Effector CD4-positive, alpha-beta T cell (primary cell): ENCODE measurements at regions not wholly inside any gene's neighbourhood (a gene's known extent, or its start where the extent isn't known, plus 50 kb on each side); places are given as distances from the start of the nearest gene placed in this dataset.

ENCODE experiments used
- DNase-seq: peaks from one replicate; pipeline ENCODE4 v3.0.0-alpha.2; 2020

DNA sequence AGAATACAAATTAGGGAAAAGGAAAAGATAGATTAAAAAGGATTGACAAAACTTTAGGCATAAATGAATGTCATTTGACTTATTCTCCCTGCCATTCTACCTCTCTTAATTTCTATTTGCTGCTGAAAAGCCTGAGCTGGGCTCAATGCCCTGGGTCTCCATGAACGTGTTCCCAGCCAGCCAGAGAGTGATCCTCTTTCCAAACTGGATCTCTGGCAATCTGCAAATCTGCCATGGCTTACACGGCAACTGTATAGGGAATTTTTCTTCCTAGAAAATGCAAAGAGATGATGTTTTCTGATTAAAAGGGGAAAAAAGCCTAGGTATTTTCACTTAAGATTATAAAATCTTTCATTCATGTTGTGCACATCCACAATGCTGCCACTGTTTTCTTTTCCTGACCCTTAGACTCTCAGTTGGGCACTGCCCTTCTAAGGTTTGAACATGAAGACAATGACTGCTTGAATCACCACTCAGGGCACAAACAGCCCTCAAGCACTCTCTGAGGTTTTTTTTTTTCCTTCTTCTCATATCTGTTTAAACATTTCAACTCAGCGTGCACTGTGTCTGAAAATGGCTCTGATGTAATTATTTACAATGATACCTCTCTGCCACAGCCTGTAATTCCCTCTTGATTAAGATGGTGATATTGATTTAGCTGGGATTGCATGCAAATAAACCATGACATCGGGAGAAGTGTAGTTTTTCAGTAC is 60.3 kb downstream of the DACT1 start:
- no peak for DNase-seq

DNA sequence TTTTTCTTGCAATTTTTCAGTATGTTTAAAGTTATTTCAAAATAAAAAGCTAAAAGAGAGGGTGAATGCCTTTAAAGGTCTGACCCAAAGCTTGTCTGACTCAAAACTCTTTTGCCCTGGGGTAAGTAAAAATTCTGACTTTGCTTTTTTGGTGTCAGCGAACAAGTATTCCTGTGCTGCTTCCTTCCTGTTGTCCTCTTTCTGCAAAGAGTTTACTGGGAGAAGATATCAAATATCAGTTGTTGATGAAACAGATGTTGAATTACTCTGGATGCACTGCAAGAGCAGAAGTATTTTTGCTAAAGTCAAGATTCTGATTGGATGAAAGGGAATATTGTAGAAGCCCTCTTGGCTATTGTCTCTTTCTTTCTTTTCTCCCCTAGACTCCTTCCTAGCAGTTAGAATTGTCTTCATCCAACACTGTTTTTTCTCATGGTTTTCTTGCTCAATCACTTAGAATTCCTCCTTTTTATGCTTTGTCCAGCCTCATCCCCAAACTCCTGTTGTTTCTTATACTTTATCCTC is 62.0 kb downstream of the DACT1 start:
- no peak for DNase-seq

GRCh38 chr14:58701156-58701555 is 63.4 kb downstream of the DACT1 start:
- DNase-seq: no peak

GRCh38 chr14:58701604-58702003 is 63.8 kb downstream of the DACT1 start:
- no peak for DNase-seq

DNA sequence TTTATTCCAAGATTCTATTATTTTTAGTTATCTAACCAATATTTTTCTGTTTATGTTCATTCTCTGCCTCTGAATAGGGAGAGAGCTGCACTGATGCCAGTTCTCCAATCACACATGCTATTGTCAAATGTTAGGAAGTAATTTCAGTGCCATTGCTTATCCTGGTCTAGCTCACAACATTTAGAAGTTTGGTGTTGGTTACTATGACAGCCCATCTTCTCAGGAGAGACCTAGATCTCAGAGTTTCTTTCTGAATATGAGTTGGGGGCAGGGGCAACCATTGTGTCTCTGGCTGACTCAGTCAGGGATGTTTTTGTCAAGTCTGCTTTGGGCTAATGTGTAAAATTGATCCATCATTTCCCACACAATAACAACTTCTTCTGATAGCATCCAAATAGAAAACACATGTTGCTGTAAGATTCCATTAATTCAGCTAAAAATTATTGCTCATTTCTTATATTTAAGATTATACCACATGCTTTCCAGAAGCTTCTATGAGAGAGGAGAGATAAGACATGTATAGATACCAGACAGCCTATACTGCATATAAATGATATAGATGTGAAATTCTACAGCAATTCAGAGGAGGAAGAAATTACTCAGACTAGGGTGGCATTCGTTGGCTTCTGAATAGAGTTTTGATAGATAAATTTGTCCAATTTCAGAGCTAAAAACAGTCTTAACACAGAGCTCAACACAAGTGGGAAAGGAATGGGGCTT is 64.8 kb downstream of the DACT1 start:
- DNase-seq: no peak

GRCh38 chr14:58703161-58703506 is 65.4 kb downstream of the DACT1 start:
- DNase-seq: no peak

DNA sequence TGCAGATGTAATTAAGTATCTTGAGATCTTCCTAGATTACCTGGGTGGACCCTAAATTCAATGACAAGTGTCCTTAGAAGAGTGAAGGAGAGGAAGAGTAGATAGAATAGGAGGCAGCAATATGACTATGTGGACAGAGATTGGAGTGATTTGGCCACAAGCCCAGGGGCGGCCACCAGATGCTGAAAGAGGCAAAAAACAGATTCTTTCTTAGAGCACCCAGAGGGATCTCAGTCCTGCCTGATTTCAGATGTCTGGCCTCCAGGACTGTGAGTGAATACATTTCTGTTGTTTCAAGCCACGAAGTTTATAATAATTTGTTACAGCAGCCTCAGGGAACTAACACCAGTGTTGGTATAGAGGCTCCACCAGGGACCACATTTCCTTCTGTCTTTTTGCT is 67.3 kb downstream of the DACT1 start:
- DNase-seq: no peak

DNA sequence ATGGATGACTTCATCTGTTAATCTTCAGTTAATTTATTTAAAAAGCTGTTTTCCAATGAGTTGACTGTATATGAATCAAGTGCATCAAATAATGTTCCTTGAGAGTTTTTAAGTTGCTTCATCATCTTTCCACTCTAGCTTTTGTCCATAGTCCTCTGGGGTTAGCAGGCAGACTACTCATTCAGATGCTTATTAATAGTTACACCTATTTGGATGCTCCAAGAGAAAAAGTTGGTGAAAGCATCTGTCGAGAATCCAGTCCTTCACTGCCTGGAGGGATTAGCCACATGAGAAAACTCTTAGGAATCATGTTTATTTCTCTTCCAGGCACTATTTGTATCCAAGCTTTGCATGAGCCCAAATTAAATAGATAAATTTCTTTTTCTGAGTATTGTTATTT is 70.2 kb downstream of the DACT1 start:
- DNase-seq: no peak

DNA sequence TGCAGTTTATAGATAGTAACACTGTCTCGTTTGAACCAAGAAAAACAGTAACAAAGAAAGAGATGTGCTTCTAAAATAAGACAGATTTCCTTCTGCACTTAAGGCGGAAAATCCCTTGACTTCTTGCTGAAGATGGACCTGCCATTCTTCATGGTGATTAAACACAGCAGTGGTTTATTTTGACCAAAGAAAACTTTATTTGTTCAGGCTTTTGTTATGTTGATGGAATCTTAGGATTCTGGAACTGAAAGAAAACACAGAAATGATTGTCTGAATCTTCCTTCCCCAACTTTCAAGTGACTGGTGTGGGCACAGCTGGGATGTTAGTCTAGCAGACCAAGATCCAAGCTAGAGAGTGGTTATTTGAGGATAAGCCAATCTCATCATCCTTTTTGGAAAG is 72.2 kb downstream of the DACT1 start:
- no peak for DNase-seq

- no peak for DNase-seq
Observed at GRCh38 chr14:58711382-58711781, 73.6 kb downstream of the DACT1 start.

- no peak for DNase-seq
Observed at GRCh38 chr14:58712357-58712756, 74.6 kb downstream of the DACT1 start.

- DNase-seq: no peak
Observed at GRCh38 chr14:58713677-58714076, 75.9 kb downstream of the DACT1 start.

- DNase-seq: no peak
Observed at GRCh38 chr14:58716706-58717105, 78.9 kb downstream of the DACT1 start.

- DNase-seq: no peak
Observed at GRCh38 chr14:58717211-58717610, 79.4 kb downstream of the DACT1 start.

- no peak for DNase-seq
Observed at GRCh38 chr14:58717813-58718212, 80.1 kb downstream of the DACT1 start.

- DNase-seq: no peak
Observed at GRCh38 chr14:58718226-58719205, 80.8 kb downstream of the DACT1 start.

GRCh38 chr14:58721723-58722122 is 84.0 kb downstream of the DACT1 start:
- no peak for DNase-seq

DNA sequence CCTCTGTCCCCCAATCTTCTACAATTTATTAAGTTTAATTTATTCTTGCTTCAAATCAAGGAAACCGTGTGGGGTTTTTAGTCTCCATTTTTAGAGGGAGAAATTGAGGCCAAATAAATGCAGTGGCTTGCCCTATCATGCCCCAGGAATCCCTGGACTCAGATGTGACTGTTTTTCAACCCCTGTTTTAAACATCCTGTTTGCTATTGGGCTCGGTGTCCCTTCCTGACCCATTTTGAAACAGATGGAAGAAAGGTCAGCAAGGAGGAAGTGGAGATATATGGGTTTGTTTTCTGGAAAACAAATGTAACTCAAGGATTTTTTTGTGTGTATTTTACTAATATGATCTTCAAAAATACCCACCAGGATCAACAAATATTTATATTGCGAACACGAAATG is 84.7 kb downstream of the DACT1 start:
- DNase-seq: no peak

GRCh38 chr14:58724206-58724605 is 86.4 kb downstream of the DACT1 start:
- no peak for DNase-seq

GRCh38 chr14:58724702-58725101 is 86.9 kb downstream of the DACT1 start:
- no peak for DNase-seq

- no peak for DNase-seq
Observed at GRCh38 chr14:58725226-58725625, 87.5 kb downstream of the DACT1 start.

- no peak for DNase-seq
Observed at GRCh38 chr14:58725871-58726270, 88.1 kb downstream of the DACT1 start.

GRCh38 chr14:58730792-58731464 is 93.2 kb downstream of the DACT1 start:
- no peak for DNase-seq
